Endothelial cell of umbilical vein (primary cell): ENCODE measurements at regions not wholly inside any gene's neighbourhood (a gene's known extent, or its start where the extent isn't known, plus 50 kb on each side); places are given as distances from the start of the nearest gene placed in this dataset.

Source experiments
- BruUV-seq: library from RNA; stranded (reverse); fragments of 400-500 nt; replicated peaks from 2 replicates; lab custom pipeline; 2021; lab: Mats Ljungman, UMichigan
- CTCF ChIA-PET: fragments of 300-600, 350-600 bp; sonication (Branson Sonifier 250); formaldehyde crosslinking; loops from one replicate; lab custom pipeline; 2021; ENCODE audit warnings: antibody characterized with exemption, inconsistent platforms; lab: Charles Lee
- POLR2A ChIA-PET: fragments of 300-600, 350-600 bp; sonication (Branson Sonifier 250); formaldehyde crosslinking; loops from one replicate; lab custom pipeline; 2021; ENCODE audit warnings: antibody characterized with exemption, inconsistent platforms; lab: Charles Lee
- DNase-seq: peaks from one replicate; pipeline ENCODE4 v3.0.0-alpha.2; 2011; ENCODE audit warnings: low read depth, low spot score
- FAIRE-seq: peaks from 2 replicates; lab custom pipeline; 2011; peaks lifted over from hg19 to GRCh38; lab: Jason Lieb, UNC
- H2AFZ ChIP-seq: 2 replicates; pipeline ENCODE4 v1.6.0; 2012; ENCODE audit warnings: low read depth, low read length, control low read depth, inconsistent platforms
- H3K27ac ChIP-seq: 2 replicates; pipeline ENCODE4 v1.5.1; 2011; ENCODE audit warnings: low read depth, mild to moderate bottlenecking, control low read depth, low read length, moderate library complexity; ENCODE audit not compliant: insufficient read depth
- H3K27me3 ChIP-seq, 2 experiments: 2 replicates each; pipeline versions ENCODE4 v1.6.0 to v1.6.1; 2011; ENCODE audit warnings: low read length in 2 of 2, mixed read lengths in 1 of 2; ENCODE audit not compliant: control insufficient read depth in 2 of 2, insufficient read depth in 2 of 2
- H3K36me3 ChIP-seq, 2 experiments: 2 replicates in 1 of 2; 3 replicates in 1 of 2; pipeline ENCODE4 v1.5.1; 2011; ENCODE audit warnings: low read length in 2 of 2, mild to moderate bottlenecking in 1 of 2, moderate library complexity in 1 of 2; ENCODE audit not compliant: control insufficient read depth in 2 of 2, insufficient read depth in 2 of 2; ENCODE audit errors: extremely low read depth in 1 of 2
- H3K4me1 ChIP-seq: 3 replicates; pipeline ENCODE4 v1.5.1; 2011; ENCODE audit warnings: mild to moderate bottlenecking, low read length; ENCODE audit not compliant: control insufficient read depth, insufficient read depth; ENCODE audit errors: extremely low read depth
- H3K4me2 ChIP-seq: 2 replicates; pipeline ENCODE4 v1.6.1; 2011; ENCODE audit warnings: low read length, control low read depth, mixed read lengths; ENCODE audit not compliant: insufficient read depth
- H3K4me3 ChIP-seq, 3 experiments: fragments of 200-600 bp in 1 of 3; sonication (generic), shearing (Covaris generic) in 1 of 3; replicated peaks in 1 of 3; 2 replicates each; pipeline ENCODE4 v1.5.1; 2011 to 2016; ENCODE audit warnings: control low read depth in 3 of 3, low read length in 3 of 3, mild to moderate bottlenecking in 2 of 3, inconsistent platforms in 1 of 3, low read depth in 1 of 3, moderate library complexity in 1 of 3; ENCODE audit not compliant: insufficient read depth in 1 of 3
- H3K79me2 ChIP-seq: 2 replicates; pipeline ENCODE4 v1.6.0; 2012; ENCODE audit warnings: low read length, inconsistent platforms; ENCODE audit not compliant: control insufficient read depth, insufficient read depth
- H3K9ac ChIP-seq: replicated peaks from 2 replicates; pipeline ENCODE3; 2011; ENCODE audit warnings: low read length, control low read depth; ENCODE audit not compliant: insufficient read depth; ENCODE audit errors: extremely low read depth
- H3K9me1 ChIP-seq: replicated peaks from 3 replicates; pipeline ENCODE4 v1.6.0; 2011; ENCODE audit warnings: mild to moderate bottlenecking, low read length; ENCODE audit not compliant: control insufficient read depth, insufficient read depth; ENCODE audit errors: extremely low read depth
- H3K9me3 ChIP-seq: replicated peaks from 2 replicates; pipeline ENCODE4 v1.5.1; 2012; ENCODE audit warnings: low read length, inconsistent platforms; ENCODE audit not compliant: control insufficient read depth, insufficient read depth
- H4K20me1 ChIP-seq: replicated peaks from 2 replicates; pipeline ENCODE3; 2011; ENCODE audit warnings: mild to moderate bottlenecking, low read length; ENCODE audit not compliant: control insufficient read depth, insufficient read depth; ENCODE audit errors: extremely low read depth
- CTCF ChIP-seq, 2 donors: IDR thresholded peaks; 1 replicate in 1 of 2; 2 replicates in 1 of 2; pipeline ENCODE4 v1.5.1; 2011; ENCODE audit warnings: low read length in 2 of 2, mild to moderate bottlenecking in 2 of 2, moderate library complexity in 2 of 2, control low read depth in 1 of 2, inconsistent platforms in 1 of 2, low read depth in 1 of 2; ENCODE audit not compliant: insufficient read depth in 1 of 2; ENCODE audit errors: extremely low read depth in 1 of 2
- EZH2 ChIP-seq: IDR thresholded peaks from 2 replicates; pipeline ENCODE4 v1.6.1; 2012; ENCODE audit warnings: borderline replicate concordance, low read depth, mild to moderate bottlenecking, moderate library complexity, low read length, inconsistent platforms; ENCODE audit not compliant: severe bottlenecking
- FOS ChIP-seq: IDR thresholded peaks from 2 replicates; pipeline ENCODE4 v1.6.1; 2011; ENCODE audit warnings: mild to moderate bottlenecking, low read length, moderate library complexity, borderline replicate concordance; ENCODE audit not compliant: insufficient read depth
- GATA2 ChIP-seq: IDR thresholded peaks from 2 replicates; pipeline ENCODE4 v1.7.0; 2011; ENCODE audit warnings: low read depth, mild to moderate bottlenecking, moderate library complexity, mixed read lengths, low read length; ENCODE audit not compliant: insufficient read length, insufficient read depth
- JUN ChIP-seq: IDR thresholded peaks from 2 replicates; pipeline ENCODE4 v1.6.1; 2011; ENCODE audit warnings: borderline replicate concordance, low read depth; ENCODE audit not compliant: insufficient read length, insufficient read depth
- MAX ChIP-seq: IDR thresholded peaks from 2 replicates; pipeline ENCODE4 v1.6.1; 2011; ENCODE audit not compliant: insufficient read depth, insufficient read length
- MYC ChIP-seq: IDR thresholded peaks from one replicate; pipeline ENCODE4 v1.6.1; 2011; ENCODE audit warnings: mild to moderate bottlenecking, low read depth, low read length
- POLR2A ChIP-seq: IDR thresholded peaks from 2 replicates; pipeline ENCODE4 v1.6.1; 2012; ENCODE audit warnings: low read depth, mild to moderate bottlenecking, control low read depth, low read length
- POLR2AphosphoS5 ChIP-seq: IDR thresholded peaks from 2 replicates; pipeline ENCODE4 v1.6.1; 2012; ENCODE audit warnings: low read depth, mild to moderate bottlenecking, control low read depth, low read length, moderate library complexity; ENCODE audit not compliant: insufficient read depth
- dilution Hi-C: fragments of 300-500 bp; cut with MboI; formaldehyde crosslinking; loops from one replicate; pipeline ENCODE4 v1.15.0; 2019; ENCODE audit warnings: low sequenced_read_pairs; ENCODE audit not compliant: extremely low pct_ligation_motif_present
- intact Hi-C: fragments of 100-400 bp; cut with micrococcal nuclease; formaldehyde crosslinking; loops from one replicate; pipeline ENCODE4 v1.10.0; 2022

GRCh38 chr2:83860320-83860719 lies 598.8 kb downstream of the SUCLG1 start:
- Histone ChIP-seq H3K9me3 (no peaks in the 10 kb centered on the region), H3K4me1 (no peaks in the 10 kb centered on the region), H3K27ac (no peak overlapping the region), H3K4me3 (no peak overlapping the region), H3K79me2 (no peaks in the 10 kb centered on the region), H3K9ac (no peak overlapping the region), H3K27me3 (no peaks in the 10 kb centered on the region), H3K9me1 (no peaks in the 10 kb centered on the region), H2AFZ (no peak overlapping the region), H3K4me2 (no peak overlapping the region), H3K36me3 (no peaks in the 10 kb centered on the region), H4K20me1 (no peaks in the 10 kb centered on the region)
- no peak for FAIRE-seq
- dilution Hi-C loops (no loop called here), intact Hi-C loops (no loop called here)
- CTCF ChIA-PET = no interaction called here
- POLR2A ChIA-PET = no interaction called here
- TF ChIP-seq MAX (no peak), POLR2AphosphoS5 (no peak), FOS (no peak), JUN (no peak), MYC (no peak), EZH2 (no peak), POLR2A (no peak), CTCF (IDR thresholded peaks at IDR 0.05; ENCODE audit: extremely low read depth in 1 of 2, insufficient read depth in 1 of 2, low read depth in 1 of 2, low read length in 2 of 2) (no peak), GATA2 (no peak)
- no TSS peak for BruUV-seq
- DNase-seq = no peak
